ENCODE measurements at regions not wholly inside any gene's neighbourhood (a gene's known extent, or its start where the extent isn't known, plus 50 kb on each side); places are given as distances from the start of the nearest gene placed in this dataset.

DNA sequence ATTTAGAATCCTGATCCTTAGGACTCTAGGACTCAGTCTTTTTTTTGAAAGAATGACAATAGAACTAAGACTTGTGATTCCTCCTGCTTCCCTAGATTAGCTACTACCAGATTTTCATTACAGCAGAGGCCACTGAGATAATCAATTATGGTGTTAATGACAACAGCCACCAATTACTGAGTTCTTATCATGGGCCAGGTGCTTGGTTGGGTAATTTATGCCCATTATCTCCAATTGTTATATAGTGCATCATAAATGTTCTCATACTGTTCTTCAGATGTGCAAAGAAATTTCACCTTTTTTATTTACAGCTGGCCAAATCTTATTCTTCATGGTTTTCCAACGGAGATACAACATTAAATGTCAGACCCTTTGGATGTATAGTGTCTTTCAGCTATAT is 162.9 kb upstream of the CMC1 start:
- TF ChIP-seq, protein P1, sequence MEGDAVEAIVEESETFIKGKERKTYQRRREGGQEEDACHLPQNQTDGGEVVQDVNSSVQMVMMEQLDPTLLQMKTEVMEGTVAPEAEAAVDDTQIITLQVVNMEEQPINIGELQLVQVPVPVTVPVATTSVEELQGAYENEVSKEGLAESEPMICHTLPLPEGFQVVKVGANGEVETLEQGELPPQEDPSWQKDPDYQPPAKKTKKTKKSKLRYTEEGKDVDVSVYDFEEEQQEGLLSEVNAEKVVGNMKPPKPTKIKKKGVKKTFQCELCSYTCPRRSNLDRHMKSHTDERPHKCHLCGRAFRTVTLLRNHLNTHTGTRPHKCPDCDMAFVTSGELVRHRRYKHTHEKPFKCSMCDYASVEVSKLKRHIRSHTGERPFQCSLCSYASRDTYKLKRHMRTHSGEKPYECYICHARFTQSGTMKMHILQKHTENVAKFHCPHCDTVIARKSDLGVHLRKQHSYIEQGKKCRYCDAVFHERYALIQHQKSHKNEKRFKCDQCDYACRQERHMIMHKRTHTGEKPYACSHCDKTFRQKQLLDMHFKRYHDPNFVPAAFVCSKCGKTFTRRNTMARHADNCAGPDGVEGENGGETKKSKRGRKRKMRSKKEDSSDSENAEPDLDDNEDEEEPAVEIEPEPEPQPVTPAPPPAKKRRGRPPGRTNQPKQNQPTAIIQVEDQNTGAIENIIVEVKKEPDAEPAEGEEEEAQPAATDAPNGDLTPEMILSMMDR (IDR thresholded peaks at IDR 0.05), result no peak
- TF ChIP-seq, protein P2, sequence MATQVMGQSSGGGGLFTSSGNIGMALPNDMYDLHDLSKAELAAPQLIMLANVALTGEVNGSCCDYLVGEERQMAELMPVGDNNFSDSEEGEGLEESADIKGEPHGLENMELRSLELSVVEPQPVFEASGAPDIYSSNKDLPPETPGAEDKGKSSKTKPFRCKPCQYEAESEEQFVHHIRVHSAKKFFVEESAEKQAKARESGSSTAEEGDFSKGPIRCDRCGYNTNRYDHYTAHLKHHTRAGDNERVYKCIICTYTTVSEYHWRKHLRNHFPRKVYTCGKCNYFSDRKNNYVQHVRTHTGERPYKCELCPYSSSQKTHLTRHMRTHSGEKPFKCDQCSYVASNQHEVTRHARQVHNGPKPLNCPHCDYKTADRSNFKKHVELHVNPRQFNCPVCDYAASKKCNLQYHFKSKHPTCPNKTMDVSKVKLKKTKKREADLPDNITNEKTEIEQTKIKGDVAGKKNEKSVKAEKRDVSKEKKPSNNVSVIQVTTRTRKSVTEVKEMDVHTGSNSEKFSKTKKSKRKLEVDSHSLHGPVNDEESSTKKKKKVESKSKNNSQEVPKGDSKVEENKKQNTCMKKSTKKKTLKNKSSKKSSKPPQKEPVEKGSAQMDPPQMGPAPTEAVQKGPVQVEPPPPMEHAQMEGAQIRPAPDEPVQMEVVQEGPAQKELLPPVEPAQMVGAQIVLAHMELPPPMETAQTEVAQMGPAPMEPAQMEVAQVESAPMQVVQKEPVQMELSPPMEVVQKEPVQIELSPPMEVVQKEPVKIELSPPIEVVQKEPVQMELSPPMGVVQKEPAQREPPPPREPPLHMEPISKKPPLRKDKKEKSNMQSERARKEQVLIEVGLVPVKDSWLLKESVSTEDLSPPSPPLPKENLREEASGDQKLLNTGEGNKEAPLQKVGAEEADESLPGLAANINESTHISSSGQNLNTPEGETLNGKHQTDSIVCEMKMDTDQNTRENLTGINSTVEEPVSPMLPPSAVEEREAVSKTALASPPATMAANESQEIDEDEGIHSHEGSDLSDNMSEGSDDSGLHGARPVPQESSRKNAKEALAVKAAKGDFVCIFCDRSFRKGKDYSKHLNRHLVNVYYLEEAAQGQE (IDR thresholded peaks at IDR 0.05; ENCODE audit: insufficient read depth in 1 of 2, low read depth in 2 of 2, low read length in 1 of 2), result no peak
- no peak for TF ChIP-seq SIN3A (IDR thresholded peaks at IDR 0.05; ENCODE audit: borderline replicate concordance, insufficient read depth, low read depth, low read length)
- TF ChIP-seq POLR2AphosphoS5 (IDR thresholded peaks at IDR 0.05; ENCODE audit: low read depth, low read length), result no peak
